BLaER1 treated with 17β-estradiol and CSF1 and Interleukin-3, amounts not matched to agents 10 nM and 100 nM (cell line): ENCODE measurements at regions not wholly inside any gene's neighbourhood (a gene's known extent, or its start where the extent isn't known, plus 50 kb on each side); places are given as distances from the start of the nearest gene placed in this dataset.

Experiments used
- H3K27ac ChIP-seq, 11 experiments: shearing (Covaris generic); formaldehyde crosslinking; 2 replicates each; pipeline ENCODE4 v1.8.1; 2022
- H3K27me3 ChIP-seq, 11 experiments: shearing (Covaris generic); formaldehyde crosslinking; 2 replicates each; pipeline ENCODE4 v1.8.1; 2022
- H3K36me3 ChIP-seq, 11 experiments: shearing (Covaris generic); formaldehyde crosslinking; 2 replicates each; pipeline ENCODE4 v1.8.1; 2022
- H3K4me1 ChIP-seq, 10 experiments: shearing (Covaris generic); formaldehyde crosslinking; 2 replicates each; pipeline ENCODE4 v1.8.1; 2022
- H3K4me2 ChIP-seq, 11 experiments: shearing (Covaris generic); formaldehyde crosslinking; 2 replicates each; pipeline ENCODE4 v1.8.1; 2022
- H3K4me3 ChIP-seq, 10 experiments: shearing (Covaris generic); formaldehyde crosslinking; 2 replicates each; pipeline ENCODE4 v1.8.1; 2022
- H3K9ac ChIP-seq, 11 experiments: shearing (Covaris generic); formaldehyde crosslinking; 2 replicates each; pipeline ENCODE4 v1.8.1; 2022
- H3K9me3 ChIP-seq, 11 experiments: shearing (Covaris generic); formaldehyde crosslinking; replicated peaks in 1 of 11; 2 replicates each; pipeline ENCODE4 v1.8.1; 2022
- H4K20me1 ChIP-seq, 11 experiments: shearing (Covaris generic); formaldehyde crosslinking; 2 replicates each; pipeline ENCODE4 v1.8.1; 2022
- Cebpa-rat ChIP-seq, 11 experiments: shearing (Covaris generic); IDR thresholded peaks; 2 replicates each; pipeline ENCODE4 v1.8.1; 2022

DNA sequence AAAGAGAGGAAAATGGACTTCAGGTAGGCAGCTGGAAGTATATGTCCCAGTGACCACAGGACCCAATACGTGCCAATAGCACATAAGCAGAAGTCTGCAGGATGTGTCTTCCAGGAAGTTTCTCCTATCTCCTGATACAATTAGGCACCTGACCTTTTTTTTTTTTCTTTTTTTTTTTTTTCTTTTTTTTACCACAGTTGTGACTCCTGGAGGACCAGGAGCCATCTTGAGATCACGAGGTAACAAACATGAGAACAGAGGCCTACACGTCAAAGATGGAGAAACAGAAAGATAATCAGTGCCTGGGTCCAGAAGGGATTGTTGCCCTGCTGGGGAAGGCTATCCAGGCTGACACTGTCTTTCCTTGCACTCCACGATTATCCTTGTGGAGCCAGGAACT is 312.4 kb upstream of the NEBL start:
- Histone ChIP-seq H3K9ac (no peak overlapping the region), H3K27me3 (no peaks in the 10 kb centered on the region), H3K9me3 (peaks cover 0 to 13% (median 6%) of the 10 kb centered on the region in 11 experiments; a peak in 12 of 22 replicates), H3K4me3 (no peak overlapping the region), H4K20me1 (no peaks in the 10 kb centered on the region), H3K36me3 (no peaks in the 10 kb centered on the region), H3K4me1 (peaks cover 0 to 6% (median 0%) of the 10 kb centered on the region in 10 experiments; a peak in 3 of 20 replicates), H3K27ac (no peak overlapping the region), H3K4me2 (no peak overlapping the region)
- TF ChIP-seq Cebpa-rat (IDR thresholded peaks at IDR 0.05), result no peak

DNA sequence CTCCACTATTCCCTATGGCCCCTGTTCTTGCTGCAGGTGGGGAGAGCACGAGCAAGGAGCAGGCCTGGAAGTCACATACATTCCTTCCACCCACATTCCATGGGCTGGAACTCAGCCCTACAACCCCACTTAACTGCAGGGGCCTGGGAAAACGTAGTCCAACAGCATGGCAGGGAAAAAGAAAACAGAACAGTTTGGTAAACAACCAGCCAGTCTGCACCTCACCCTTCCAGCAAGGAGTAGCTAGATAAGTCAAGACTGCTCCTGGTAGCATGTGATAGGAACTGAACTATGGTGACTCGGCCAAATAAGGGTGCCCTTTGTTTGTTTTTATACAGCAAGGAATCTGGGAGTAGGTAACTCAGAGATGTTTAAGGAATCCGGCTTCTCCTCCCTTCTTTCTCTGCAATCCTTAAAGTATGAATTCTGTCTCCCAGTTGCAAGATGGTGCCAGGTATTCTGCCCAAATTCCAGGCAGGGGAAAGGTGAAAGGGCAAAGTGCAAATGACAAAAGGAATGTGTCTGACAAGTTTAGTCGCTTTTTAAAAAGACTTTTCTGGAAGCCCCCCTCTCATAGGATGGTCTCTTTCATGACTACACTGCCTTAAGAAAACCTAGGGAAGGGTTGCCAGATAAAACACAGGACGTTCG is 311.7 kb upstream of the NEBL start:
- Histone ChIP-seq H3K9ac (no peak overlapping the region), H4K20me1 (no peaks in the 10 kb centered on the region), H3K36me3 (no peaks in the 10 kb centered on the region), H3K4me3 (no peak overlapping the region), H3K9me3 (peaks cover 0 to 13% (median 6%) of the 10 kb centered on the region in 11 experiments; a peak in 12 of 22 replicates), H3K27ac (no peak overlapping the region), H3K4me1 (peaks cover 0 to 6% (median 0%) of the 10 kb centered on the region in 10 experiments; a peak in 3 of 20 replicates), H3K27me3 (no peaks in the 10 kb centered on the region), H3K4me2 (no peak overlapping the region)
- TF ChIP-seq Cebpa-rat (IDR thresholded peaks at IDR 0.05), result no peak

DNA sequence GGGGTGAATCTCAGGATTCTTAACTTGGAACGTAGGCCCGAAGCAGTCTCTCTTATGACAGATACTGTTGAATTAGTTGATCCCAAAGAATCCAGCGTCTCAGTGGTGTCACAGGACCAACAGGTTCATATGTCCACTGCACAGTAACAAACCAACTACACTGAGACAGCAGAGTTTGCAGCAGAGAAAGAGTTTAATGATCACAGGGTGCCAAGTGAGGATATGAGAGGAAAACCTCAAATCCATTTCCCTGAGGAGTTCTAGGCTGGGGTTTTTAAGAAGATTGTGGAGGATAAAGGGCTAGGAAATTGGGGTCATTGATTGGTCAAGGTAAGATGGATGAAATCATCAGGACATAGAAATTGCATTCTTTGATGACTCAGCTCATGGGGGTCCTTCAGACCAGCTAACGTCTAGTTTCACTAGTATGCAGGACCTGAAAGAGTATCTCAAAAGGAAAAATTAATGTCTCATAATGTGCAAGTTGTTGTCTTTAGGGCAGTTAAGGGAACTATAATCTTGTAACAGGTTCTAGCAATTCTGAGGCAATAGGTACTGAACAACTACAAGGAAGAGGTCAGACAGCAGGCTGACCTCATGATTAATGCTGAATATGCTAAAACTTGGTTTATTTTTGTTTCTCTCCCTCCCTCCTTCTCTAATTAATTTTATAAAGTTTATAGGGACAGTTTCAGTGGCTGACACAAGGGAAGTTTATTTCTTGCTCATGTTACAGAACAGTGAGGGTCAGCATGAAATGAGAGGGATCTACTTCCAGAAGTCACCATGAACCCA is 310.9 kb upstream of the NEBL start:
- Histone ChIP-seq H3K36me3 (no peaks in the 10 kb centered on the region), H3K27ac (no peak overlapping the region), H3K4me2 (no peak overlapping the region), H4K20me1 (no peaks in the 10 kb centered on the region), H3K4me3 (no peak overlapping the region), H3K27me3 (no peaks in the 10 kb centered on the region), H3K4me1 (peaks cover 0 to 6% (median 0%) of the 10 kb centered on the region in 10 experiments; a peak in 3 of 20 replicates), H3K9ac (no peak overlapping the region), H3K9me3 (peaks cover 0 to 13% (median 6%) of the 10 kb centered on the region in 11 experiments; a peak in 12 of 22 replicates)
- TF ChIP-seq Cebpa-rat (IDR thresholded peaks at IDR 0.05), result no peak

DNA sequence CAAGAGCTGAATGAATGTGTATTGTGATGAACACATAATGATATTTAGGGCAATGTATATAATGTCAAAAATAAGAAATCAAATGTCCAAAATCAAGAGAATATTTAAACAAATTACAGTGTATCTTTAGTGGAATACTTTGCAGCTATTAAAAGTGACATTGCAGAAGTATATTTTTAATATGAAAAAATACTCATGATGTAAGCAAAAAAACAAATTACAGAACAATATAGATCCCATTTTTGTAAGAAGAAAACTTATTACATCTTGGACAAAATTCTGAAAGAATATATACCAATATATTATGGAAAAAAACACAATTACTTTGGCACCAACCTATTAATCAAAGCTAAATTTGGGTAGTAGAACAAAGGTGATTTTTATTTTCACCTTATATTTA is 308.2 kb upstream of the NEBL start:
- H3K27ac ChIP-seq, result no peak overlapping the region
- no peaks in the 10 kb centered on the region for H3K36me3 ChIP-seq
- H3K4me1 ChIP-seq, result no peaks in the 10 kb centered on the region
- H3K4me3 ChIP-seq, result no peak overlapping the region
- H4K20me1 ChIP-seq, result no peaks in the 10 kb centered on the region
- H3K27me3 ChIP-seq, result no peaks in the 10 kb centered on the region
- H3K9me3 ChIP-seq, result peaks cover 0 to 13% (median 6%) of the 10 kb centered on the region in 11 experiments; a peak in 12 of 22 replicates
- H3K4me2 ChIP-seq, result no peak overlapping the region
- H3K9ac ChIP-seq, result no peak overlapping the region
- no peak for TF ChIP-seq Cebpa-rat (IDR thresholded peaks at IDR 0.05)

DNA sequence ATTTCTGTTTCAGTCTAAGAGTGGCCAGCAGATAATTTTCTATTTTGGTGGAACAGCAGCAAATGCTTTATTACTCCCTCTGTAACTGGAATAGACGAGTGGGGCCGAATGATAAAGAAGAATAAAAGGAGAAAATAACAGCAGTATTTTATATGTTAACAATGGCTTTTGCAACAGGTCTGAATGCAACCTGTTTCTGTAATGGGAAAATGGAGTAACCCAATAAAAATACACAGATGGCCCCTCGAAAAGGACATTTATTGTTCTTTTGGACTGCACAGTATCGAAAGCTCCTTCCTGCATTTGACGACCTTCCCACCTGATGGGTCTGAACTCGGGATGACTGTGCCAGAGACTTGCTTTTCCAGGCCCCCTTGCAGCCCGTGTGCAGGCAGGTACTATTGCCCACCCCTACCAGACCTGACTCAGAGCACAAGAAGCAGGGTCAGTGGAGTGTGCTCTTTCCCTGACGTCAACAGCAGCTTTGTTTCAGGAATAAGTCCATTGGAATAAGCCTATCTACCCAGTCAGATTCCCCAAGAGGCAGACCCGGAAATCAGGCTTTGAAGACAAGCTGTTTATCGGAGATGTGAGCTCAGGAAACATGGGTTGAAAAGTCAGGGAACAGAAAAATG is 306.5 kb upstream of the NEBL start:
- no peaks in the 10 kb centered on the region for H3K4me1 ChIP-seq
- H3K9me3 ChIP-seq, result peaks cover 0 to 13% (median 8%) of the 10 kb centered on the region in 11 experiments; a peak in 15 of 22 replicates
- no peaks in the 10 kb centered on the region for H4K20me1 ChIP-seq
- H3K4me3 ChIP-seq, result no peak overlapping the region
- H3K27me3 ChIP-seq, result no peaks in the 10 kb centered on the region
- H3K4me2 ChIP-seq, result no peak overlapping the region
- TF ChIP-seq Cebpa-rat (IDR thresholded peaks at IDR 0.05), result no peak
- H3K27ac ChIP-seq, result no peak overlapping the region
- H3K36me3 ChIP-seq, result no peaks in the 10 kb centered on the region
- H3K9ac ChIP-seq, result no peak overlapping the region

DNA sequence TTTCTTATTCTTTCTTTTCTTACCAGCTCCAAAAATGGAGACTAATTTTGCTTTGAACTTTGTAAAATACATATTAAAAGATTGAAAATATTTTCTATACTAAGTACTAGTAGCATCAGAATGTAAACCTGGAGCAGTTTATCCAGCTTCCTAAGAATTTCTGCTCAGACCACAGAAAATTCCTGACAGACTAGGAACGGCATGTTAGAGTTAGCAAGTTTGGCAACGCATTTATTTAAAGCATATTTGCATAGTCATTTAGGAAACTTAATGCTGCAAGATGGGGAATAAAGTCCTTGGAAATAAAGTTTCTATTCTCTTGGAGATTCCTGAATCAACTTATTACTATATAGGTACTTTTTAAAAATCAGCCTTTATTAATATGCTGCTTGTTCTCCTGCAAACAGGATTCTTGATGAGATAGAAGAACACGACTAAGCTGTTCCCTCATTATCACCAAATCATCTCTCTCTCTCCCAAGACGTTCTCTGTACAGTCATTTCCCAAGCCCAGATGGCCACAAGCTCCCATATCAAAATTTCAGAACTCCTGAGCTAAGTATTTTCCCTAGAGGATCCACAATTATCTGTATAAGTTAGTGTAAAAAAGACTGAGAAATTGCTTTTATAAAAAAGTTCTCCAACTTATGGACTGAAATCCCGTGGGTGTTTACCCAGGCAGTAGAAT is 305.8 kb upstream of the NEBL start:
- TF ChIP-seq Cebpa-rat (IDR thresholded peaks at IDR 0.05), result no peak
- Histone ChIP-seq H3K36me3 (no peaks in the 10 kb centered on the region), H3K4me1 (no peaks in the 10 kb centered on the region), H3K4me3 (no peak overlapping the region), H4K20me1 (no peaks in the 10 kb centered on the region), H3K27ac (no peak overlapping the region), H3K9me3 (peaks cover 5 to 18% (median 13%) of the 10 kb centered on the region in 11 experiments; a peak in 19 of 22 replicates), H3K4me2 (no peak overlapping the region), H3K27me3 (no peaks in the 10 kb centered on the region), H3K9ac (no peak overlapping the region)

DNA sequence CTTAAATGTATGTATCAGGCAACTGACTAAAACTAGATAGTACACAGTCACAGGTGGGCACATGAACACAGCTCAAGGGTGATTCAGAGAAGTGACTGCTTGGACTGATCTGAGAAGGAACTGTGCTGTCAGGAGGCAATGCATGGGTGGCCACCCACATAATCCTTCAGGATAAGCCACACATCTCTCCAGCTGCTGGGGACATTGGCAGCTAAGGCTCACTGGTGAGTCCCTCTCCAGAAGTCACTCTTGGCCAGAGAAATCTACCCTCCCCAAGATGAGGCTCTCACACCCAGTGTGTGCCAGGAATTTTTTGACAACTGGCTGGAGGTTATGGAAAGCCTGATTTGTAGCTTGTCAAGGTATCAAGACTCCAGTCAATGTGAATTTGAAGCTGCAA is 302.4 kb upstream of the NEBL start:
- Histone ChIP-seq H3K27me3 (no peaks in the 10 kb centered on the region), H4K20me1 (no peaks in the 10 kb centered on the region), H3K4me3 (no peak overlapping the region), H3K4me1 (no peaks in the 10 kb centered on the region), H3K9ac (no peak overlapping the region), H3K36me3 (no peaks in the 10 kb centered on the region), H3K9me3 (peaks cover 11 to 17% (median 13%) of the 10 kb centered on the region in 11 experiments; a peak in 18 of 22 replicates), H3K27ac (no peak overlapping the region), H3K4me2 (no peak overlapping the region)
- no peak for TF ChIP-seq Cebpa-rat (IDR thresholded peaks at IDR 0.05)

DNA sequence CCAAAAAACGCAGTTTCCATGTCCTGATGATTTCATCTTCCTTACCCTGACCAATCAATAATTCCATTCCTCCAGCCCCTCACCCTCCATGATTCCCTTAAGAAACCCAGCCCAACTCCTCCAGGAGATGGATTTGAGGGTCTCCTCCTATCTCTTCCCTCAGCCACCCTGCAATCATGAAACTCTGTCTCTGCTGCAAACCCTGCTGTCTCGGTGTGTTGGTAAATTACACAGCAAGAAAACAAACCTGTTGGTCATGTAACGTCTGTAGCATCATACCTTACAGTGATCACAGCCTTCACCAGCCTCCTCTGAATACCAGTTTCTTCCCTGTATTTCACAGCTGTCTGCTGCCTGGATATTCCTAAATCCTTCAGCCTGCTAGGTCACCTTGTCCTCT is 300.7 kb upstream of the NEBL start:
- Histone ChIP-seq H3K4me1 (no peaks in the 10 kb centered on the region), H3K4me2 (no peak overlapping the region), H3K27ac (no peak overlapping the region), H3K27me3 (no peaks in the 10 kb centered on the region), H4K20me1 (no peaks in the 10 kb centered on the region), H3K4me3 (no peak overlapping the region), H3K9ac (no peak overlapping the region), H3K36me3 (no peaks in the 10 kb centered on the region), H3K9me3 (peaks cover 11 to 17% (median 13%) of the 10 kb centered on the region in 11 experiments; a peak in 18 of 22 replicates)
- TF ChIP-seq Cebpa-rat (IDR thresholded peaks at IDR 0.05), result no peak
